KMS-11 (cell line): ENCODE measurements at regions not wholly inside any gene's neighbourhood (a gene's known extent, or its start where the extent isn't known, plus 50 kb on each side); places are given as distances from the start of the nearest gene placed in this dataset.

Experiments
- H2AFZ ChIP-seq: fragments of 200-600 bp; sonication (generic); 2 replicates; pipeline ENCODE4 v1.6.1; 2016; ENCODE audit warnings: antibody characterized with exemption, mixed run types, low read depth
- H3K27ac ChIP-seq: fragments of 200-600 bp; sonication (generic); 2 replicates; pipeline ENCODE4 v1.6.1; 2016; ENCODE audit warnings: mild to moderate bottlenecking, mixed run types
- H3K27me3 ChIP-seq: fragments of 200-600 bp; sonication (generic); 2 replicates; pipeline ENCODE4 v1.6.1; 2017; ENCODE audit warnings: mild to moderate bottlenecking, low read depth, mixed run types, moderate library complexity; ENCODE audit not compliant: insufficient read depth
- H3K36me3 ChIP-seq: fragments of 200-600 bp; sonication (generic); 2 replicates; pipeline ENCODE4 v1.6.1; 2017; ENCODE audit warnings: mild to moderate bottlenecking, mixed run types; ENCODE audit not compliant: insufficient read depth
- H3K4me1 ChIP-seq: fragments of 200-600 bp; sonication (generic); 2 replicates; pipeline ENCODE4 v1.6.1; 2016; ENCODE audit warnings: mild to moderate bottlenecking, low read depth, mixed run types; ENCODE audit not compliant: poor library complexity, severe bottlenecking
- H3K4me2 ChIP-seq: fragments of 200-600 bp; sonication (generic); 2 replicates; pipeline ENCODE4 v1.7.0; 2016; ENCODE audit warnings: mild to moderate bottlenecking, mixed run types
- H3K4me3 ChIP-seq: fragments of 200-600 bp; sonication (generic); IDR thresholded peaks from 2 replicates; pipeline ENCODE4 v1.6.1; 2017; ENCODE audit warnings: low read depth, low read length, mixed read lengths; ENCODE audit not compliant: insufficient read depth
- H3K79me2 ChIP-seq: fragments of 200-600 bp; sonication (generic); 2 replicates; pipeline ENCODE4 v1.6.1; 2016; ENCODE audit warnings: low read depth, mixed run types; ENCODE audit not compliant: insufficient read depth
- H3K9ac ChIP-seq: fragments of 200-600 bp; sonication (generic); 2 replicates; pipeline ENCODE4 v1.6.1; 2016; ENCODE audit warnings: mild to moderate bottlenecking, mixed run types
- H4K20me1 ChIP-seq: fragments of 200-600 bp; sonication (generic); 2 replicates; pipeline ENCODE4 v1.6.1; 2016; ENCODE audit warnings: mild to moderate bottlenecking, mixed run types; ENCODE audit not compliant: insufficient read depth
- CTCF ChIP-seq: fragments of 200-600 bp; sonication (generic); conservative IDR thresholded peaks from 2 replicates; pipeline ENCODE4 v1.6.1; 2017; ENCODE audit warnings: low read depth, mild to moderate bottlenecking, antibody characterized with exemption, low read length, moderate library complexity, mixed read lengths

DNA sequence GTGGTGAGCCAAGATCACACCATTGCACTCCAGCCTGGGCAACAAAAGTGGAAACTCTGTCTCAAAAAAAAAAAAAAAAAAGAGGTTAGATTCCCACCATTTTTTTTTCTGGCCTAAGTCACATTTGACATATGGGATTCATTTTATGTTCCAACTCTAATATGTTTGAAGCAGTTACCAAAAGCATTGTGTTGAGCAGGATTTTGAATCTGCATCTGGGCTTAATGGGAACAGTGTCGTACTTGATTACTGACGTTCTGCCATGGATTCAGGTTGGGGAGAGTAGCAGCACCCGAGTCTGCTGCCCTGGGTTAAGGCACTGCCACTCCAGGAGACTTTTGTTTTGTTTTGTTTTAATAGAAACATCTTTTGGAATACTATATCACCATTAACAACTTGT is 348.7 kb upstream of the TBL1XR1 start:
- Histone ChIP-seq H3K79me2 (no peaks in the 10 kb centered on the region), H4K20me1 (no peaks in the 10 kb centered on the region), H3K27me3 (no peaks in the 10 kb centered on the region), H3K27ac (no peak overlapping the region), H3K36me3 (no peaks in the 10 kb centered on the region), H3K4me3 (no peak overlapping the region), H3K4me2 (no peak overlapping the region), H3K4me1 (no peaks in the 10 kb centered on the region), H3K9ac (no peak overlapping the region), H2AFZ (no peak overlapping the region)
- no peak for TF ChIP-seq CTCF

- no peak for TF ChIP-seq CTCF
- Histone ChIP-seq H3K27ac (no peak overlapping the region), H3K9ac (no peak overlapping the region), H3K4me2 (no peak overlapping the region), H3K27me3 (no peaks in the 10 kb centered on the region), H3K4me3 (no peak overlapping the region), H2AFZ (no peak overlapping the region), H3K4me1 (no peaks in the 10 kb centered on the region), H3K36me3 (no peaks in the 10 kb centered on the region), H4K20me1 (no peaks in the 10 kb centered on the region), H3K79me2 (no peaks in the 10 kb centered on the region)
Measured at GRCh38 chr3:177547711-177548350, 350.5 kb upstream of the TBL1XR1 start.

GRCh38 chr3:177550667-177551066 is 353.4 kb upstream of the TBL1XR1 start:
- Histone ChIP-seq H4K20me1 (no peaks in the 10 kb centered on the region), H3K4me2 (no peak overlapping the region), H3K27me3 (no peaks in the 10 kb centered on the region), H3K9ac (no peak overlapping the region), H2AFZ (no peak overlapping the region), H3K79me2 (no peaks in the 10 kb centered on the region), H3K4me3 (no peak overlapping the region), H3K36me3 (no peaks in the 10 kb centered on the region), H3K4me1 (peaks cover 18% of the 10 kb centered on the region), H3K27ac (no peak overlapping the region)
- no peak for TF ChIP-seq CTCF

- H2AFZ ChIP-seq: no peak overlapping the region
- H3K27ac ChIP-seq: no peak overlapping the region
- no peaks in the 10 kb centered on the region for H3K36me3 ChIP-seq
- no peak overlapping the region for H3K4me2 ChIP-seq
- H3K4me3 ChIP-seq: no peak overlapping the region
- H3K4me1 ChIP-seq: peaks cover 26% of the 10 kb centered on the region
- H3K27me3 ChIP-seq: no peaks in the 10 kb centered on the region
- no peak overlapping the region for H3K9ac ChIP-seq
- no peak for TF ChIP-seq CTCF
- H3K79me2 ChIP-seq: no peaks in the 10 kb centered on the region
- H4K20me1 ChIP-seq: no peaks in the 10 kb centered on the region
Measured at GRCh38 chr3:177551431-177551836, 354.2 kb upstream of the TBL1XR1 start.
